Breast epithelium (tissue), 3 donors: ENCODE measurements at regions not wholly inside any gene's neighbourhood (a gene's known extent, or its start where the extent isn't known, plus 50 kb on each side); places are given as distances from the start of the nearest gene placed in this dataset.

Source experiments
- POLR2A ChIP-seq: fragments of 450-650 bp; IDR thresholded peaks from one replicate; pipeline ENCODE4 v1.6.1; 2016; ENCODE audit warnings: antibody characterized with exemption, mild to moderate bottlenecking, moderate library complexity
- TF ChIP-seq, protein P1 (sequence below), 3 donors: fragments of 450-650 bp; IDR thresholded peaks; one replicate each; pipeline ENCODE4 v1.5.1; 2016 to 2017; ENCODE audit warnings: antibody characterized with exemption in 3 of 3, mild to moderate bottlenecking in 3 of 3, moderate library complexity in 3 of 3

DNA sequence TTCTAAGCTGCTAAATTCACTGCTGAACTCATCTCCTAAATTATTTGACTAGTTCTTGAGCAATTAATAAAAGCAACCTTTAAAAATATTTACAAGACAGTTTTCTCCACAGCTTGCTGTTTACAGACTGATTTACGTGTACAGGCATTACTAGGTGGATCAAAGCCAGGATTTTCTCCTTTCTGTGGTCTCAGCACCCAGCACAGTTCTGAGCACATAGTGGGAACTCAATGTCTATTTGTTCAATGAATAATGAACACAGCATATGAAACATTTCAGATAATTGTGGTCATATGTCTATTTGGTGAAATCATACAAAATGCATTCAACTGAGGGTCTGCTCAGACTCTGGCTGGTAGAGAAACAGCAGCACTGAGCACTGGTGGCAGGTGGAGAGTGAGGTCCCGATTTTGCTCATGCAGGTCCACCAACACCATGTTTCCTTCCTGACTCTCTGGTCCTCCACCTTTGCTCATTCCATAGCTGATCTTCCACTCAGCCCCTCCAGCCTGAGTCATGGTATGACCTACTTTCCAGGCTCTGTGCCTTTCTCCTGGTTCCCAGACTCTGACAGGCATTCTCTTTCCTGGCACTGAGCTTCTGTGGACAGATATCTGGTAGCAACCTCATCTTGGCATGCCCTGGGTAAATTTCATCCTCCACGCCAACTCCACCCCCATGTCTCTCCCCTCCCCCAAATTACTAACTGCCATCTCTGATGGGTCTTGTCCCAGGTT lies 311.3 kb downstream of the TGFB2 start:
- TF ChIP-seq, protein P1, sequence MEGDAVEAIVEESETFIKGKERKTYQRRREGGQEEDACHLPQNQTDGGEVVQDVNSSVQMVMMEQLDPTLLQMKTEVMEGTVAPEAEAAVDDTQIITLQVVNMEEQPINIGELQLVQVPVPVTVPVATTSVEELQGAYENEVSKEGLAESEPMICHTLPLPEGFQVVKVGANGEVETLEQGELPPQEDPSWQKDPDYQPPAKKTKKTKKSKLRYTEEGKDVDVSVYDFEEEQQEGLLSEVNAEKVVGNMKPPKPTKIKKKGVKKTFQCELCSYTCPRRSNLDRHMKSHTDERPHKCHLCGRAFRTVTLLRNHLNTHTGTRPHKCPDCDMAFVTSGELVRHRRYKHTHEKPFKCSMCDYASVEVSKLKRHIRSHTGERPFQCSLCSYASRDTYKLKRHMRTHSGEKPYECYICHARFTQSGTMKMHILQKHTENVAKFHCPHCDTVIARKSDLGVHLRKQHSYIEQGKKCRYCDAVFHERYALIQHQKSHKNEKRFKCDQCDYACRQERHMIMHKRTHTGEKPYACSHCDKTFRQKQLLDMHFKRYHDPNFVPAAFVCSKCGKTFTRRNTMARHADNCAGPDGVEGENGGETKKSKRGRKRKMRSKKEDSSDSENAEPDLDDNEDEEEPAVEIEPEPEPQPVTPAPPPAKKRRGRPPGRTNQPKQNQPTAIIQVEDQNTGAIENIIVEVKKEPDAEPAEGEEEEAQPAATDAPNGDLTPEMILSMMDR (IDR thresholded peaks at IDR 0.05) = no peak
- TF ChIP-seq POLR2A = no peak
